Stomach (tissue), 8 donors: ENCODE measurements at regions not wholly inside any gene's neighbourhood (a gene's known extent, or its start where the extent isn't known, plus 50 kb on each side); places are given as distances from the start of the nearest gene placed in this dataset.

ENCODE experiments used
- DNase-seq, 2 donors: peaks; one replicate each; pipeline versions ENCODE4 v3.0.0 to v3.0.0-alpha.2; 2013 to 2019
- H3K27ac ChIP-seq, 5 donors: fragments of 200-600 bp in 4 of 5; sonication (generic) in 4 of 5; one replicate each; pipeline ENCODE4 v1.5.1; 2013 to 2019; ENCODE audit warnings: mild to moderate bottlenecking in 1 of 5, moderate library complexity in 1 of 5
- H3K27me3 ChIP-seq, 3 donors: fragments of 200-600 bp; sonication (generic); one replicate each; pipeline ENCODE4 v1.5.1; 2017 to 2019; ENCODE audit warnings: mixed run types in 1 of 3
- H3K36me3 ChIP-seq, 4 donors: fragments of 200-600 bp; sonication (generic); 1 replicate in 3 of 4; 2 replicates in 1 of 4; pipeline ENCODE4 v1.5.1; 2016 to 2019
- H3K4me1 ChIP-seq, 4 donors: fragments of 200-600 bp; sonication (generic); one replicate each; pipeline ENCODE4 v1.5.1; 2016 to 2019
- H3K4me3 ChIP-seq, 4 donors: fragments of 200-600 bp; sonication (generic) in 3 of 4; one replicate each; pipeline ENCODE4 v1.5.1; 2016 to 2019; ENCODE audit warnings: mild to moderate bottlenecking in 1 of 4
- H3K9me3 ChIP-seq, 4 donors: fragments of 200-600 bp; sonication (generic); one replicate each; pipeline ENCODE4 v1.5.1; 2016 to 2019
- CTCF ChIP-seq, 7 experiments: fragments of 450-650 bp in 4 of 7; fragments of 200-600 bp in 3 of 7; sonication (generic) in 3 of 7; IDR thresholded peaks; one replicate each; pipeline ENCODE4 v1.5.1; 2016 to 2019; ENCODE audit warnings: antibody characterized with exemption in 7 of 7, control low read depth in 2 of 7, mild to moderate bottlenecking in 1 of 7
- EP300 ChIP-seq: sonication (generic); formaldehyde crosslinking; IDR thresholded peaks from one replicate; pipeline ENCODE4 v1.6.1; 2017; ENCODE audit warnings: antibody characterized with exemption
- POLR2A ChIP-seq, 4 donors: fragments of 450-650 bp; IDR thresholded peaks; one replicate each; pipeline ENCODE4 v1.6.1; 2016; ENCODE audit warnings: antibody characterized with exemption in 4 of 4, control low read depth in 2 of 4, mild to moderate bottlenecking in 1 of 4, moderate library complexity in 1 of 4
- POLR2AphosphoS5 ChIP-seq, 3 donors: sonication (generic); formaldehyde crosslinking; IDR thresholded peaks; one replicate each; pipeline ENCODE4 v1.6.1; 2016; ENCODE audit warnings: antibody characterized with exemption in 3 of 3
- WGBS, 5 donors: extraction: QIAGEN DNeasy Blood & Tissue Kit in 3 of 5; methylation state at CpG; one replicate each; pipeline versions ENCODE4 v1.1.5 to v1.1.7; 2013 to 2018; 5-methylcytosine and 5-hydroxymethylcytosine counted together
- intact Hi-C: fragments of 100-400 bp; cut with DNase I; formaldehyde crosslinking; loops from one replicate; pipeline ENCODE4 v1.15.1; 2023; ENCODE audit warnings: low total_unique reads
- donor health status: healthy with polysubstance abuse.
- donor health status: Bipolar disorder and iron deficiency.
- donor health status: healthy.

- Histone ChIP-seq H3K36me3 (no peaks in the 10 kb centered on the region), H3K4me3 (no peak overlapping the region), H3K9me3 (no peaks in the 10 kb centered on the region), H3K27me3 (no peaks in the 10 kb centered on the region), H3K4me1 (peaks cover 40 to 58% (median 48%) of the 10 kb centered on the region in 4 donors), H3K27ac (no peak overlapping the region)
- DNase-seq = no peak
- intact Hi-C loops = no loop called here
- TF ChIP-seq POLR2AphosphoS5 (IDR thresholded peaks at IDR 0.05) (no peak), EP300 (no peak), CTCF (IDR thresholded peaks at IDR 0.05) (no peak), POLR2A (IDR thresholded peaks at IDR 0.05) (no peak)
Measured at GRCh38 chr1:182141040-182141439, 79.5 kb upstream of the ZNF648 start.

- no peak for TF ChIP-seq CTCF (IDR thresholded peaks at IDR 0.05)
- no peak for TF ChIP-seq POLR2AphosphoS5 (IDR thresholded peaks at IDR 0.05)
- no peak for TF ChIP-seq POLR2A (IDR thresholded peaks at IDR 0.05)
- no peak for TF ChIP-seq EP300
- peaks cover 0 to 7% (median under 1%) of the 10 kb centered on the region in 4 donors for H3K9me3 ChIP-seq
- DNase-seq = no peak
- 85 to 94% (median 90%) methylated on average over 1 of the region's 1 CpG for WGBS, 5 donors
- peaks cover 25 to 42% (median 34%) of the 10 kb centered on the region in 4 donors for H3K4me1 ChIP-seq
- intact Hi-C loops = no loop called here
- no peak overlapping the region for H3K27ac ChIP-seq
- H3K36me3 ChIP-seq = no peaks in the 10 kb centered on the region
- no peaks in the 10 kb centered on the region for H3K27me3 ChIP-seq
- no peak overlapping the region for H3K4me3 ChIP-seq
Measured at GRCh38 chr1:182139496-182139895, 78.0 kb upstream of the ZNF648 start.

- Histone ChIP-seq H3K9me3 (peaks cover 0 to 17% (median 9%) of the 10 kb centered on the region in 4 donors), H3K27ac (peak overlapping the region in 4 of 5 donors; percentile 34 to 76 (median 52)), H3K36me3 (no peaks in the 10 kb centered on the region), H3K27me3 (no peaks in the 10 kb centered on the region), H3K4me3 (no peak overlapping the region), H3K4me1 (peaks cover 7 to 23% (median 15%) of the 10 kb centered on the region in 4 donors)
- intact Hi-C loops = no loop called here
- WGBS, 5 donors = 86 to 100% (median 94%) methylated on average over 1 of the region's 1 CpG
- DNase-seq = no peak
- TF ChIP-seq POLR2A (IDR thresholded peaks at IDR 0.05) (no peak), EP300 (no peak), POLR2AphosphoS5 (IDR thresholded peaks at IDR 0.05) (no peak), CTCF (IDR thresholded peaks at IDR 0.05) (no peak)
Measured at GRCh38 chr1:182137546-182137945, 76.0 kb upstream of the ZNF648 start.

- Histone ChIP-seq H3K4me3 (no peak overlapping the region), H3K27ac (no peak overlapping the region), H3K27me3 (no peaks in the 10 kb centered on the region), H3K9me3 (peaks cover 0 to 17% (median 9%) of the 10 kb centered on the region in 4 donors), H3K36me3 (no peaks in the 10 kb centered on the region), H3K4me1 (peaks cover 5 to 13% (median 10%) of the 10 kb centered on the region in 4 donors)
- no peak for DNase-seq
- intact Hi-C loops = no loop called here
- TF ChIP-seq POLR2AphosphoS5 (IDR thresholded peaks at IDR 0.05) (no peak), POLR2A (IDR thresholded peaks at IDR 0.05) (no peak), CTCF (IDR thresholded peaks at IDR 0.05) (no peak), EP300 (no peak)
- WGBS, 5 donors = 80 to 91% (median 88%) methylated on average over 1 of the region's 1 CpG
Measured at GRCh38 chr1:182135946-182136345, 74.4 kb upstream of the ZNF648 start.
